ENCODE measurements at regions not wholly inside any gene's neighbourhood (a gene's known extent, or its start where the extent isn't known, plus 50 kb on each side); places are given as distances from the start of the nearest gene placed in this dataset.

DNA sequence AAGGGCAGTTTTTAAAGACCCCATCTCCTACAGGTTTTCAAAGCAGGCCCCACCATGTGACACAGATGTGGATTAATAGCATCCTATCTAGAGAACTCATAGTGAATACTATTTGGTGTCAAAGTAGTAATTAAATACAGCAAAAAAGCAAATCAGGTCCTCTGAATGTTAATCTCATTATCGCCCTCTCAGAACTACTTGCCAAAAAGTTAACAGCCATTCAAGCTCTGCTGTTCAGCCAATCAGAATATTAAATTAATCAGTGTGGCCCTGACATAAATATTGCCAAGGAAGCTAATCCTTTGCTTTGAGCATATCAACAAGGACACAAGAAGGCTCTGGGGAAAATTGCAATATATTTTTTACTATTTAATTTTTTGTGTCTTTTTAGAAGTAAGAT is 428.9 kb upstream of the SOX11 start:
- no peak overlapping the region for H3K4me3 ChIP-seq (replicated peaks; ENCODE audit: low read depth, low read length)
- no peak for DNase-seq (ENCODE audit: extremely low read depth, low read depth)
- no peak for TF ChIP-seq CTCF (IDR thresholded peaks at IDR 0.05; ENCODE audit: low read depth, low read length, missing control alignments)

DNA sequence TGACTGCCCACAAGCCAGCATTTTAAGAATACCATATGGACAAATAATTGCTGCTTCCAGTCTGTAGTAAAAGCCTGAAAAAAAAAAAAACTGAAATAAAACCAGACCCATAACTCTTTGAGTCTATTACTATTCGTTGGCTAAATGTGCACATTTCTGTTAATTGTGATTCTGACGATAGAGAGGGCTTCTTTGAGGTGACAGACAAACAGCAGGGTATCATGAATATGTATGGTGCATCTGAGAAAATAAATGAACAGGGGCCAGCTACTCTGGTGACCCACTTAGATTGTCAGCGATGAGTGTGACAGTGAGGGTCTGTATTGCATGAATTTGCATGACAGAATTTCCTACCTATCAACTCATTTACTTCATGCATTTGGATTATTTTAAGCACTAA is 427.8 kb upstream of the SOX11 start:
- DNase-seq (ENCODE audit: extremely low read depth, low read depth): no peak
- H3K4me3 ChIP-seq (replicated peaks; ENCODE audit: low read depth, low read length): no peak overlapping the region
- TF ChIP-seq CTCF (IDR thresholded peaks at IDR 0.05; ENCODE audit: low read depth, low read length, missing control alignments): no peak

DNA sequence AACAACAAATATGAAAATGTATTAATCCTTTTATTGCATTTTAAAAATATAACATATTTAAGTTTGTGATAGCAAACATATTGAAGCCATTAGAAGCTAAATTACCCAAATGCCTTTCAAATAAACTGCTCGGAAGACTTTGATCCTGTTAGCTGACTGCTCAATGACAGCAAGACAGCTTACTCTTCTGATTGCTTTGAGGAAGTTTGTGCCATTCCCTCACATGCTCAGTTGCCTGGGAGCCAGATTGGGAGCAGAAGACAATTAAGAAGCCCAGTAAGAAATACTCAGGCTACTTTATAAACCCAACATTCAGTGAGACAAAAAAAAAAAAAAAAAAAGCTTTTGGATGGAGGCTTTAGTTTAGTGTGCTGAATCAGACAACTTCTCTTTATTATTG is 407.1 kb upstream of the SOX11 start:
- no peak for TF ChIP-seq CTCF (IDR thresholded peaks at IDR 0.05; ENCODE audit: low read depth, low read length, missing control alignments)
- DNase-seq (ENCODE audit: extremely low read depth, low read depth): no peak

GRCh38 chr2:5285872-5286769 is 406.1 kb upstream of the SOX11 start:
- TF ChIP-seq CTCF (IDR thresholded peaks at IDR 0.05; ENCODE audit: low read depth, low read length, missing control alignments): no peak
- no peak overlapping the region for H3K4me3 ChIP-seq (replicated peaks; ENCODE audit: low read depth, low read length)
- DNase-seq (ENCODE audit: extremely low read depth, low read depth): no peak

More for the DNA sequence above, 407.1 kb upstream of the SOX11 start:
- H3K4me3 ChIP-seq (replicated peaks; ENCODE audit: low read depth, low read length): no peak overlapping the region

- DNase-seq (ENCODE audit: extremely low read depth, low read depth): no peak
- H3K4me3 ChIP-seq (replicated peaks; ENCODE audit: low read depth, low read length): no peak overlapping the region
- no peak for TF ChIP-seq CTCF (IDR thresholded peaks at IDR 0.05; ENCODE audit: low read depth, low read length, missing control alignments)
Measured at GRCh38 chr2:5287558-5288334, 404.4 kb upstream of the SOX11 start.

- no peak overlapping the region for H3K4me3 ChIP-seq (replicated peaks; ENCODE audit: low read depth, low read length)
- no peak for DNase-seq (ENCODE audit: extremely low read depth, low read depth)
- no peak for TF ChIP-seq CTCF (IDR thresholded peaks at IDR 0.05; ENCODE audit: low read depth, low read length, missing control alignments)
Measured at GRCh38 chr2:5290900-5291546, 401.2 kb upstream of the SOX11 start.

Measured in HFF-Myc (cell line).